ENCODE measurements at regions not wholly inside any gene's neighbourhood (a gene's known extent, or its start where the extent isn't known, plus 50 kb on each side); places are given as distances from the start of the nearest gene placed in this dataset.

GRCh38 chr7:156109988-156110387 is 297.7 kb upstream of the SHH start (continued):
- TF ChIP-seq REST (IDR thresholded peaks at IDR 0.05; ENCODE audit: unreplicated experiment), result no peak
- TF ChIP-seq CREB1 (CRISPR knock-in tag; IDR thresholded peaks at IDR 0.05; ENCODE audit: low read depth), result no peak

GRCh38 chr7:156109076-156109475 is 296.8 kb upstream of the SHH start:
- Histone ChIP-seq H3K9me2 (ENCODE audit: insufficient read depth) (no peaks in the 10 kb centered on the region), H3K27me3 (ENCODE audit: insufficient read depth) (no peaks in the 10 kb centered on the region), H3K4me3 (no peak overlapping the region), H3K36me3 (ENCODE audit: insufficient read depth) (no peaks in the 10 kb centered on the region), H4K20me1 (replicated peaks; ENCODE audit: insufficient read depth) (no peaks in the 10 kb centered on the region), H3K4me1 (ENCODE audit: insufficient read depth) (no peaks in the 10 kb centered on the region), H3K4me2 (no peak overlapping the region), H3K27ac (ENCODE audit: low read depth) (no peak overlapping the region), H3K79me2 (replicated peaks; ENCODE audit: insufficient read depth) (no peaks in the 10 kb centered on the region), H3F3A (replicated peaks; ENCODE audit: low read depth) (no peaks in the 10 kb centered on the region), H2AFZ (no peak overlapping the region)
- Mint-ChIP-seq H3K9me3 (peaks cover 2% of the 10 kb centered on the region; the same call in 1 of the 3 replicates), H3K27me3 (ENCODE audit: insufficient read depth, low read depth, poor library complexity) (peaks cover 5% of the 10 kb centered on the region), H3K4me3 (no peak overlapping the region), H3K4me1 (peaks cover 5% of the 10 kb centered on the region; the same call in 1 of the 3 replicates), H3K36me3 (ENCODE audit: low read depth) (no peaks in the 10 kb centered on the region), H3K27ac (no peak overlapping the region)
- ATAC-seq (no peak), DNase-seq (ENCODE audit: low spot score) (no peak)
- TF ChIP-seq ZNF462 (CRISPR knock-in tag; IDR thresholded peaks at IDR 0.05), result no peak
- no peak for TF ChIP-seq ZNF331 (CRISPR knock-in tag; IDR thresholded peaks at IDR 0.05; ENCODE audit: low read depth)
- no peak for TF ChIP-seq CTCF (conservative IDR thresholded peaks at IDR 0.05; ENCODE audit: low read depth in 2 of 2)
- TF ChIP-seq ETS1 (IDR thresholded peaks at IDR 0.05), result no peak
- TF ChIP-seq CREB1 (CRISPR knock-in tag; IDR thresholded peaks at IDR 0.05; ENCODE audit: low read depth), result no peak
- TF ChIP-seq STAT1 (IDR thresholded peaks at IDR 0.05; ENCODE audit: unreplicated experiment), result no peak
- no peak for TF ChIP-seq ZNF114 (CRISPR knock-in tag; IDR thresholded peaks at IDR 0.05)
- TF ChIP-seq EZH2 (IDR thresholded peaks at IDR 0.05; ENCODE audit: low read depth, unreplicated experiment), result no peak

All from GM23338 (cell line).